DOHH2 (cell line): ENCODE measurements at regions not wholly inside any gene's neighbourhood (a gene's known extent, or its start where the extent isn't known, plus 50 kb on each side); places are given as distances from the start of the nearest gene placed in this dataset.

Experiments used
- H3F3A ChIP-seq: fragments of 200-600 bp; sonication (generic), shearing (Covaris generic); 2 replicates; pipeline ENCODE4 v1.6.0; 2016; ENCODE audit warnings: antibody characterized with exemption, mild to moderate bottlenecking; ENCODE audit not compliant: control insufficient read depth, insufficient read depth
- H3K27ac ChIP-seq: fragments of 200-600 bp; sonication (generic); 2 replicates; pipeline ENCODE4 v1.5.1; 2014; ENCODE audit warnings: low read depth, mild to moderate bottlenecking, low read length, moderate library complexity
- H3K27me3 ChIP-seq: fragments of 200-600 bp; sonication (generic); 2 replicates; pipeline ENCODE4 v1.6.1; 2014; ENCODE audit warnings: mild to moderate bottlenecking, low read length, mixed read lengths; ENCODE audit not compliant: control insufficient read depth
- H3K36me3 ChIP-seq: fragments of 200-600 bp; sonication (generic); 2 replicates; pipeline ENCODE4 v1.6.1; 2014; ENCODE audit warnings: mild to moderate bottlenecking, low read length, moderate library complexity, mixed read lengths; ENCODE audit not compliant: control insufficient read depth
- H3K4me1 ChIP-seq: fragments of 200-600 bp; sonication (generic); 2 replicates; pipeline ENCODE4 v1.6.1; 2014; ENCODE audit warnings: mild to moderate bottlenecking, low read length, mixed read lengths; ENCODE audit not compliant: control insufficient read depth
- H3K4me2 ChIP-seq: fragments of 200-600 bp; sonication (generic); 2 replicates; pipeline ENCODE4 v1.6.0; 2014; ENCODE audit warnings: mild to moderate bottlenecking, low read length, moderate library complexity
- H3K4me3 ChIP-seq: fragments of 200-600 bp; sonication (generic); 2 replicates; pipeline ENCODE4 v1.5.1; 2014; ENCODE audit warnings: mild to moderate bottlenecking, low read length, mixed read lengths
- H3K79me2 ChIP-seq: fragments of 200-600 bp; sonication (generic); 2 replicates; pipeline ENCODE4 v1.6.1; 2014; ENCODE audit warnings: mild to moderate bottlenecking, low read length, mixed read lengths; ENCODE audit not compliant: control insufficient read depth
- H3K9me2 ChIP-seq: fragments of 200-600 bp; sonication (generic); replicated peaks from 2 replicates; pipeline ENCODE4 v1.6.1; 2014; ENCODE audit warnings: mild to moderate bottlenecking, low read length, mixed read lengths; ENCODE audit not compliant: control insufficient read depth
- H3K9me3 ChIP-seq: fragments of 200-600 bp; sonication (generic); 2 replicates; pipeline ENCODE4 v1.6.1; 2014; ENCODE audit warnings: antibody characterized with exemption, low read length, mixed read lengths; ENCODE audit not compliant: control insufficient read depth, insufficient read depth
- H4K20me1 ChIP-seq: fragments of 200-600 bp; sonication (generic); 2 replicates; pipeline ENCODE4 v1.6.0; 2014; ENCODE audit warnings: low read depth, mild to moderate bottlenecking, antibody characterized with exemption, low read length, moderate library complexity; ENCODE audit not compliant: control insufficient read depth, insufficient read depth
- EZH2phosphoT487 ChIP-seq: fragments of 200-600 bp; sonication (generic); IDR thresholded peaks from 2 replicates; pipeline ENCODE4 v1.6.1; 2017; ENCODE audit warnings: borderline replicate concordance, mild to moderate bottlenecking, antibody characterized with exemption, low read length, moderate library complexity, mixed read lengths
- TF ChIP-seq, protein P1 (sequence below): fragments of 200-600 bp; sonication (generic); IDR thresholded peaks from one replicate; pipeline ENCODE4 v1.5.1; 2014; ENCODE audit warnings: antibody characterized with exemption, mild to moderate bottlenecking, low read depth, low read length; ENCODE audit not compliant: poor library complexity, severe bottlenecking

GRCh38 chr1:81513796-81514354 is 286.9 kb upstream of the ADGRL2 start:
- Histone ChIP-seq H3K79me2 (no peaks in the 10 kb centered on the region), H3K4me1 (no peaks in the 10 kb centered on the region), H3F3A (no peaks in the 10 kb centered on the region), H3K27me3 (no peaks in the 10 kb centered on the region), H4K20me1 (no peaks in the 10 kb centered on the region), H3K36me3 (no peaks in the 10 kb centered on the region), H3K4me3 (no peak overlapping the region), H3K27ac (no peak overlapping the region), H3K4me2 (no peak overlapping the region), H3K9me3 (no peaks in the 10 kb centered on the region), H3K9me2 (no peaks in the 10 kb centered on the region)
- TF ChIP-seq, protein P1, sequence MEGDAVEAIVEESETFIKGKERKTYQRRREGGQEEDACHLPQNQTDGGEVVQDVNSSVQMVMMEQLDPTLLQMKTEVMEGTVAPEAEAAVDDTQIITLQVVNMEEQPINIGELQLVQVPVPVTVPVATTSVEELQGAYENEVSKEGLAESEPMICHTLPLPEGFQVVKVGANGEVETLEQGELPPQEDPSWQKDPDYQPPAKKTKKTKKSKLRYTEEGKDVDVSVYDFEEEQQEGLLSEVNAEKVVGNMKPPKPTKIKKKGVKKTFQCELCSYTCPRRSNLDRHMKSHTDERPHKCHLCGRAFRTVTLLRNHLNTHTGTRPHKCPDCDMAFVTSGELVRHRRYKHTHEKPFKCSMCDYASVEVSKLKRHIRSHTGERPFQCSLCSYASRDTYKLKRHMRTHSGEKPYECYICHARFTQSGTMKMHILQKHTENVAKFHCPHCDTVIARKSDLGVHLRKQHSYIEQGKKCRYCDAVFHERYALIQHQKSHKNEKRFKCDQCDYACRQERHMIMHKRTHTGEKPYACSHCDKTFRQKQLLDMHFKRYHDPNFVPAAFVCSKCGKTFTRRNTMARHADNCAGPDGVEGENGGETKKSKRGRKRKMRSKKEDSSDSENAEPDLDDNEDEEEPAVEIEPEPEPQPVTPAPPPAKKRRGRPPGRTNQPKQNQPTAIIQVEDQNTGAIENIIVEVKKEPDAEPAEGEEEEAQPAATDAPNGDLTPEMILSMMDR = no peak
- TF ChIP-seq EZH2phosphoT487 = no peak

GRCh38 chr1:81512252-81513003 is 288.3 kb upstream of the ADGRL2 start:
- H3K9me3 ChIP-seq = no peaks in the 10 kb centered on the region
- H3K79me2 ChIP-seq = no peaks in the 10 kb centered on the region
- no peaks in the 10 kb centered on the region for H4K20me1 ChIP-seq
- H3K27ac ChIP-seq = no peak overlapping the region
- no peaks in the 10 kb centered on the region for H3K36me3 ChIP-seq
- no peaks in the 10 kb centered on the region for H3K4me1 ChIP-seq
- no peaks in the 10 kb centered on the region for H3K27me3 ChIP-seq
- no peaks in the 10 kb centered on the region for H3F3A ChIP-seq
- TF ChIP-seq, protein P1 = no peak
- TF ChIP-seq EZH2phosphoT487 = no peak
- no peak overlapping the region for H3K4me2 ChIP-seq
- H3K9me2 ChIP-seq = no peaks in the 10 kb centered on the region
- H3K4me3 ChIP-seq = no peak overlapping the region

DNA sequence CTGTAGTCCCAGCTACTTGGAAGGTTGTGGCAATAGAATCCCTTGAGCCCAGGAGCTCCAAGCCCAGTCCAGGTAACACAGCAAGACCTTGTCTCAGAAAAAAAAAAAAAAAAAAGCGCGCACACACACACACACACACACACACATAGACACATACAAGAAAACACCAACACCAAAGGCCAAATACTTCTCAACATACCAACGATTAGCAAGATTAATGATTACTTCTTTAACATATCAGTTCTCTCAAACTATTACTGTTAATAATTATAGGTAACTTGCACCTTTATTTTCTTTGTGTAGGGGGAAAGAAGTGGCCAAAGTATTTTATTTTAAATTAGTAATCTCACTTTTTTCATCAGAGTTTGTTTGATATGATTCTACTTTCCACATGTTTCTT is 289.5 kb upstream of the ADGRL2 start:
- H3K9me3 ChIP-seq = no peaks in the 10 kb centered on the region
- H3K4me1 ChIP-seq = no peaks in the 10 kb centered on the region
- H4K20me1 ChIP-seq = no peaks in the 10 kb centered on the region
- H3K4me2 ChIP-seq = no peak overlapping the region
- H3F3A ChIP-seq = no peaks in the 10 kb centered on the region
- H3K9me2 ChIP-seq = no peaks in the 10 kb centered on the region
- H3K27ac ChIP-seq = no peak overlapping the region
- H3K79me2 ChIP-seq = no peaks in the 10 kb centered on the region
- H3K4me3 ChIP-seq = no peak overlapping the region
- TF ChIP-seq, protein P1 = no peak
- no peak for TF ChIP-seq EZH2phosphoT487
- H3K27me3 ChIP-seq = no peaks in the 10 kb centered on the region
- H3K36me3 ChIP-seq = no peaks in the 10 kb centered on the region
